Stimulated activated CD8-positive, alpha-beta memory T cell treated with anti-CD3 and anti-CD28 coated beads, Interleukin-12 subunit alpha, Interleukin-12 subunit beta, amount 100 ng/mL, for 24 hours (primary cell): ENCODE measurements at regions not wholly inside any gene's neighbourhood (a gene's known extent, or its start where the extent isn't known, plus 50 kb on each side); places are given as distances from the start of the nearest gene placed in this dataset.
"Not testable (repeated sequence)": the region's sequence is repeated elsewhere in the genome, so short reads cannot be mapped to it uniquely, and the experiment has no call there.

Experiments
- DNase-seq: peaks from one replicate; pipeline ENCODE4 v3.0.0-alpha.2; 2020; ENCODE audit errors: extremely low read depth

- no peak for DNase-seq
Observed at GRCh38 chr11:112538534-112539280, 278.0 kb upstream of the PLET1 start.

- DNase-seq = not testable (repeated sequence)
Observed at GRCh38 chr11:112539281-112539555, 278.6 kb upstream of the PLET1 start.

- DNase-seq = no peak
Observed at GRCh38 chr11:112539741-112540140, 279.1 kb upstream of the PLET1 start.

GRCh38 chr11:112540261-112540660, 279.6 kb upstream of the PLET1 start:
- no peak for DNase-seq

DNA sequence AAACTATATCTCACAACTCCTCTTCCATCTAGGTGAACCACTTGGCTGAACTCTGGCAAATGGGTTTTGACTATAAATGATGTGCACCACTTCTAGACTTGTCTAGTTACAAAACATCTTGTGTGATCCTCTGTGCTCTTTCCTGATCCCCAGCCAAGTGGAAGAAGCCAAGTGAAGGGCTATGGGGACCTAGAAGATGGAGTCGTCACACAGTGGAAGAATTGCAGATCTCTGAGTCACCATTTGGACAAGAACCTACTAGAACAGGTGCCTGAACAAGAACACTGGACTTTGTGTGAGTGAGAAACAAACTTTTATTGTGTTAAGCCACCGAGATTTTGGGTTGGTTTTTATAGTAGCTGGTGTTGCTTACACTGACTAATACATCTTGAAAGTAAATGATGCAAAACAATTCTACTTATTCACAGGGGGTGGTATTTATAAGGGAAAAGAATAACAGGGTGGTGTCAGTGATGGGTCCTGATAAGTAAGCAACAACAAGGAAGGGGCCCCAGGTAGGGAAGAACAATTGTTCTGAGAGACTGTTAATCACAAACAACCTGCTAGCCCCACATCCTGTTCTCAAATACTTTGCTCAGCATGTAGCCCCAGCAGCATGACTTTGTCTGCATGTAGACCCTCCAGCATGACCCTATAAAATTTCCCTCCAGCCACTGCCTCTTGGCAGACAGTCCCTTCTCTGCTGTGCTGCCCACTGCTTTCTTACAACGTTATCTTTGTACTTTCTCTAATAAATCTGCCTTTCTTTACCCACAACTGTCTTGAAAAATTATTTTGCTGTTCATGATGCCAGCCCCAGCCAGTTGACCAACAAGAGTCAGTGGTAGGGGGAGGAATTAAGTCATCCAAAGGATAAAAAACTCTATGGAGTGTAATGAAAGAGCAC, 280.7 kb upstream of the PLET1 start:
- DNase-seq = no peak

- no peak for DNase-seq
Observed at GRCh38 chr11:112542479-112542878, 281.8 kb upstream of the PLET1 start.

GRCh38 chr11:112543390-112543789, 282.7 kb upstream of the PLET1 start:
- DNase-seq = no peak

- no peak for DNase-seq
Observed at GRCh38 chr11:112548641-112549040, 288.0 kb upstream of the PLET1 start.

GRCh38 chr11:112553205-112553731, 292.6 kb upstream of the PLET1 start:
- no peak for DNase-seq

DNA sequence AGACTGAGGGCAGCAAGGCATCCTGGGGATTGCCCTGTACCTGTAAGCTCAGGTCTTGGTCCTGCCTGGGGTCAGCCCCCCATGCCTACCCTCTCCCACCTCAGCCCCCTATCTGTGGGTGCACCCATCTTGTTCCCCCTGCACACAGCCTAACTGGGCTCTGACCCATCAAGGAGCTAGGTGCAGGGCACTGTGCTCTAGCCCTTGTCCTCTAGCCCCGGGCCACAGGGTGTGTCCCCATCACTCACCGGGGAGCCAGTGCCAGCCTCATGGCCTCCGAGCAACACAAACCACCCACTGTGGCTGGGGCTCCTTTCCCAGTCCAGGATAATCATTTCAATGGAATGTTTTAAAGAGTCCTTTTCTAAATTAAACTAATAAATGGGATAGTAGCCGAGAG, 293.9 kb upstream of the PLET1 start:
- DNase-seq = no peak

DNA sequence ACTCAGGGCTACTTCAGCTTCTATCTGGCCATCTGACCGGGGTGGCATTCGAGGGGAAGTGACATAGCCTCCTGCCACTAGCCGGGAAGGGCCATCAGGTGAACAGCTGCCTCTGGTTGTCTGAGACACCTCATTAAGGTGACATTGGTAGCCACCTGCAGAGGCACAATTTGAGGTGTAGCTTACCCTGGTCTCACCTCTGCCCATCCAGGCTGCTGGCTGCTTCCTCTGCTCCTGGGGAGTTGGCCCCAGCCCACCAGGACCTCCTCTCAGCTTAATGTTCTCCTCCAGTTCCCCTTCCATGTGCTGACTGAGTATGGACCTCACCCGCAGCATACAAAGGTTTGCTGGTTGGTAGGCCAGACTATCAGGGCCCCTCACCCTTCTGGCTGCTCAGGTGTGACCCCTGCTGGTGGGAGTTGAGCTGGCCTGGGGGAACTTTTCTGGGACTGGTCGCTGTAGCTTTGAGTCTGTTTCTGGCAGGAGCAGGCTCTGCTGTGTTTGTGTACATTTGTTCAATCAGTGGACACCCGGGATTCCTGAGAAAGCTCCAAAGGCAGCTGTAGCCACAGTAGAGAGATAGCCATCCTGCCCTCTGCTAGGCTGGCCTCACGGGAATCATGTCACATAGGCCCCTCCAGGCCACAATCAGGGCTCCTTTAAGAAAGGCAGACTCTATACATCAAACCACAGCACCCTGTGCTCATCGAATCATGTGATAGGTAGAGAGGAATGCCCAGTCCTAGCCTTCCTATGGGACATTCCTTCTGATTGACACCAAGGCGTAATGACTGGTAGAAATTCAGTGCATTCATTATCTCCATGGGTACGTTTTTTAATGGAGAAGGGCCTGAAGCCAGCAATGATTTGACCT, 295.1 kb upstream of the PLET1 start:
- DNase-seq = peak; percentile 14

- no peak for DNase-seq
Observed at GRCh38 chr11:112558691-112559090, 298.0 kb upstream of the PLET1 start.

DNA sequence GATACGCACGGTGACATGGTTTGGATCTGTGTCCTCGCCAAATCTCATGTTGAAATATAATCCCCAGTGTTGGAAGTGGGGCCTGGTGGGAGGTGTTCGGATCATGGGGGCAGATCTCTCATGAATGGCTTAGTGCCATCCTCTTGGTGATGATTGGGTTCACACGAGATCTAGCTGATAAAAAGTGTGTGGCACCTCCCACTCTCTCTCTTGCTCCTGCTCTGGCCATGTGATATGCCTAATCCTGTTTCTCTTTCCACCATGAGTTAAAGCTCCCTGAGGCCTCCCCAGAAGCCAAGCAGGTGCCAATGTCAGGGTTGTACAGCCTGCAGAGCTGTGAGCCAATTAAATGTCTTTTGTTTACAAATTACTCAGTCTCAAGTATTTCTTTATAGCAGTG, 303.1 kb upstream of the PLET1 start:
- DNase-seq = no peak

- DNase-seq = no peak
Observed at GRCh38 chr11:112564228-112564955, 303.7 kb upstream of the PLET1 start.

GRCh38 chr11:112565551-112565950, 304.9 kb upstream of the PLET1 start:
- no peak for DNase-seq

GRCh38 chr11:112566124-112566523, 305.5 kb upstream of the PLET1 start:
- no peak for DNase-seq

- DNase-seq = no peak
Observed at GRCh38 chr11:112570333-112570732, 309.7 kb upstream of the PLET1 start.

DNA sequence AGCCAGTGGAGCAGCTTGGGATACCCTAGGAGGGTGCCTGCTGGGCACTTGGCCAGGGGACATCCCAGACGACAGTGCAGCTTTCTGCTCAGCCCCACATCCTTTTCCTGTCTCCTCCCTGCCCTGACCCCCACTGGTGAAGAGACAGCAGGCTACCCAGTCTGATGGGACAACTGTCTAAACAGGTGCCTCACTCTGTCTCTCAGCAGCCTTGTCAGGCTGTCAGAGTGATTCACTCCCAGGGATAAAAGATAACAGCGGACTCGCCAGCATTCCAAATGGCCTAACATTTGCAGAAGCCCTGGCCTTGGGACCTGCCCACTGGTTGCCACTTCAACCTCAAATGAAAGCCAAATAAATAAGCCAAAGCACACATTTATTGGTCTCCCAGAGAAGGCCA, 318.6 kb upstream of the PLET1 start:
- DNase-seq = no peak

DNA sequence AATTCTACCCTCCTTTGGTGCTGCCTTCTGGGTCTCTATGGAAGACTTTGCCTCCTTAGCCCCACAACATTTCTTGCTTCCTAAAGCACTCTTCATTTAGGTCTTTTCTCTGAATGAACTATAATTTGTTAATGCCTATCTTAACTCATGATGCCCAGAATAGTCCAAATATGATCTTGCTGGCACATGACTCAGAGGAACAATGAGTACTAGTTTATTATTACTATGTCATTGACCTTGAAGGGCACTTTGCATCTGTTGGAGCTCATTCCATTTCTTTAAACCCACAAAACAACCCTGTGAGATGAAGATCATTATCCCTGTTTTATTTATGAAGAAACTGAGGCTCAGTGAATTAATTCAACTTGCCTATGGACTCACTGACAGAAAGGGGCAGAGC, 320.2 kb upstream of the PLET1 start:
- DNase-seq = no peak

- no peak for DNase-seq
Observed at GRCh38 chr11:112581747-112582146, 321.1 kb upstream of the PLET1 start.

DNA sequence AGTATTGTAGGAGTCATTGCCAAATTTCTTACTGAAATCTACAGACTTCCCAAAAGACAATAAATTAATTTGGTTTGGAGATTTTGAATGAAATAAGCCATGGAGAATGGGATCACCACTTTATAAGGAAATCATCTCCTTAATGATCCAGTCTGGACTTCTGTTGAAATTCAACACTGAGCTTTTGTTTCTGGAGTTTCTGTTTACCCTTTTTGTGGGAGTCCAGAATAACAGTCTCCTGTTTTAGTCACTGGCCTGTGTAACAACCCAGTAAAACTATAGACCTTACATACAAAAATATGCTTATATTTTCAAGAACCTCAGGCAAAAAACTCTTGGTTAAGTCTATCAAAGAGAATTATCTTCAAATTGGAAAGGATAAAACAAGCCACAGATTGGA, 321.7 kb upstream of the PLET1 start:
- no peak for DNase-seq
